Vagina (tissue), 2 donors: ENCODE measurements at regions not wholly inside any gene's neighbourhood (a gene's known extent, or its start where the extent isn't known, plus 50 kb on each side); places are given as distances from the start of the nearest gene placed in this dataset.

Source experiments
- POLR2A ChIP-seq, 2 donors: fragments of 450-650 bp; IDR thresholded peaks; one replicate each; pipeline ENCODE4 v1.6.1; 2017; ENCODE audit warnings: antibody characterized with exemption in 2 of 2, mild to moderate bottlenecking in 2 of 2, moderate library complexity in 2 of 2
- POLR2AphosphoS5 ChIP-seq, 2 donors: sonication (generic); formaldehyde crosslinking; IDR thresholded peaks; one replicate each; pipeline ENCODE4 v1.9.0; 2017; ENCODE audit warnings: antibody characterized with exemption in 2 of 2, mild to moderate bottlenecking in 2 of 2, low read depth in 1 of 2; ENCODE audit not compliant: insufficient read depth in 1 of 2
- TF ChIP-seq, protein P1 (sequence below), 3 experiments: fragments of 450-650 bp in 2 of 3; fragments of 200-600 bp in 1 of 3; sonication (generic) in 1 of 3; IDR thresholded peaks; one replicate each; pipeline ENCODE4 v1.5.1; 2017 to 2019; ENCODE audit warnings: antibody characterized with exemption in 3 of 3, mild to moderate bottlenecking in 2 of 3, moderate library complexity in 2 of 3

DNA sequence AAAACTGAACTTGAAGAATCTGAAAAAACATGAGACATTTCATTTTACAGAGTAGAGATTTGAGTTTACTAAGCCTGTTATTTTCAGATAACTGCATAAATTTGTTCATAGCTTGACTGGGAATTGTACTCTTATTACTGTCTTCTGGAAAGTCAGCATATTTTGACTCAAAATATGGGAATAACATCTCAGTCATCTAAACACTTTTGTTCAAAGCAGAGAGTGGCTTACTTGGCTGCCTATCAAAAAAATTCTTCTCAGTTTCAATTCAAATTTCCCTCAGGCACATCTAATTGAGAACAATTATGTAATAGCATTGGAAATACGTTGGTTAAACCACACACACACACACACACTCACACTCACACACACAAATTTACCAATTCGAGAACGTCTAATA, 384.6 kb downstream of the ARL4A start:
- TF ChIP-seq, protein P1, sequence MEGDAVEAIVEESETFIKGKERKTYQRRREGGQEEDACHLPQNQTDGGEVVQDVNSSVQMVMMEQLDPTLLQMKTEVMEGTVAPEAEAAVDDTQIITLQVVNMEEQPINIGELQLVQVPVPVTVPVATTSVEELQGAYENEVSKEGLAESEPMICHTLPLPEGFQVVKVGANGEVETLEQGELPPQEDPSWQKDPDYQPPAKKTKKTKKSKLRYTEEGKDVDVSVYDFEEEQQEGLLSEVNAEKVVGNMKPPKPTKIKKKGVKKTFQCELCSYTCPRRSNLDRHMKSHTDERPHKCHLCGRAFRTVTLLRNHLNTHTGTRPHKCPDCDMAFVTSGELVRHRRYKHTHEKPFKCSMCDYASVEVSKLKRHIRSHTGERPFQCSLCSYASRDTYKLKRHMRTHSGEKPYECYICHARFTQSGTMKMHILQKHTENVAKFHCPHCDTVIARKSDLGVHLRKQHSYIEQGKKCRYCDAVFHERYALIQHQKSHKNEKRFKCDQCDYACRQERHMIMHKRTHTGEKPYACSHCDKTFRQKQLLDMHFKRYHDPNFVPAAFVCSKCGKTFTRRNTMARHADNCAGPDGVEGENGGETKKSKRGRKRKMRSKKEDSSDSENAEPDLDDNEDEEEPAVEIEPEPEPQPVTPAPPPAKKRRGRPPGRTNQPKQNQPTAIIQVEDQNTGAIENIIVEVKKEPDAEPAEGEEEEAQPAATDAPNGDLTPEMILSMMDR (IDR thresholded peaks at IDR 0.05), result no peak
- TF ChIP-seq POLR2A (IDR thresholded peaks at IDR 0.05), result no peak
- no peak for TF ChIP-seq POLR2AphosphoS5 (IDR thresholded peaks at IDR 0.05; ENCODE audit: insufficient read depth in 1 of 2, low read depth in 1 of 2)
